Activated naive CD4-positive, alpha-beta T cell treated with anti-CD3 and anti-CD28 coated beads, Interleukin-2, amount 50 U/mL, for 72 hours (primary cell): ENCODE measurements at regions not wholly inside any gene's neighbourhood (a gene's known extent, or its start where the extent isn't known, plus 50 kb on each side); places are given as distances from the start of the nearest gene placed in this dataset.
"Not testable (repeated sequence)": the region's sequence is repeated elsewhere in the genome, so short reads cannot be mapped to it uniquely, and the experiment has no call there.

Source experiments
- ATAC-seq, 2 donors: fragments of 150-1000 bp; cut with Tn5 transposase; 2 replicates each; pipeline ENCODE4 v1.10.0; 2021; ENCODE audit warnings: mild to moderate bottlenecking in 2 of 2, moderate library complexity in 2 of 2
- DNase-seq, 2 donors: peaks; one replicate each; pipeline ENCODE4 v3.0.0; 2021 to 2022; ENCODE audit warnings: low spot score in 2 of 2
- H3K27ac Mint-ChIP-seq, 2 donors: one replicate each; pipeline ENCODE4 v1.8.0; 2022; ENCODE audit warnings: mild to moderate bottlenecking in 2 of 2, mixed read lengths in 2 of 2
- H3K36me3 Mint-ChIP-seq, 2 donors: one replicate each; pipeline ENCODE4 v1.8.0; 2022; ENCODE audit warnings: mixed read lengths in 2 of 2
- H3K9me3 Mint-ChIP-seq, 2 donors: one replicate each; pipeline ENCODE4 v1.8.0; 2022; ENCODE audit warnings: mixed read lengths in 2 of 2

DNA sequence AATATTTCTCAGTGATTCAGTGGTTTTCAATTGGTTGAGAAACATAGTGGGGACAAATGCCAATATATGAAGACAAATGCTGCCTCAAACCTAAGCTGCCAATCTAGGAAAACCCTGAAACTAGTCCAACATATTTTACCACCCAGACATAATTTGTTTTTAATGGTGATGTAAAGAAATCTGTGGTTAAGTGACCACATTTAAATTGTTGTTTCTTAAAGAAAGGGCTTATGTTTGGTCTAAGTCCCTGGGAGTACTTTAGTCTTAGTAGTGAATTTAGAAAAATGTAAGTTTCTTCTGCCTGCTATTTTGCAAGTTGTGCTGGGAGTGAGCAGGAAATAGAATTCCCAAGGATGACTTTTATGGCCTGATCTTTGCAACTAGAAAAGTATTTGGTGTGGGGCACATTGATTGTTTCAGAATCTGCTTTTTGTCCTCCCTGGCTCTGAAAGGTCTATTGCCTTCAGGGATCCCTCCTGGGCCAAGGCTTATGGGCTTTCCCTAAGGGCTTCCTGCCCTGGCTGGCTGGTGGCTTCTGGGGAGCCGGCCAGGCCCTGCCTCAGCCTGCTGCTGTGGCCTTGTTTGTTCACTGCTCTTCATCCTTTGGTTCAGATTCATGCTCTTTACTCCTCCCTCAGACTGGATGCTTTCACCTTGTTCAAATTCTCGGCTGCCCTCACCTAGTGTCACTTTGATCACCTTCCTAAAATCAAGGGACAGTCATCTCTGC lies 169.8 kb upstream of the JADE1 start:
- H3K36me3 Mint-ChIP-seq, result no peaks in the 10 kb centered on the region
- DNase-seq (no peak), ATAC-seq (no peak)
- H3K27ac Mint-ChIP-seq, result no peak overlapping the region
- H3K9me3 Mint-ChIP-seq, result no peaks in the 10 kb centered on the region

DNA sequence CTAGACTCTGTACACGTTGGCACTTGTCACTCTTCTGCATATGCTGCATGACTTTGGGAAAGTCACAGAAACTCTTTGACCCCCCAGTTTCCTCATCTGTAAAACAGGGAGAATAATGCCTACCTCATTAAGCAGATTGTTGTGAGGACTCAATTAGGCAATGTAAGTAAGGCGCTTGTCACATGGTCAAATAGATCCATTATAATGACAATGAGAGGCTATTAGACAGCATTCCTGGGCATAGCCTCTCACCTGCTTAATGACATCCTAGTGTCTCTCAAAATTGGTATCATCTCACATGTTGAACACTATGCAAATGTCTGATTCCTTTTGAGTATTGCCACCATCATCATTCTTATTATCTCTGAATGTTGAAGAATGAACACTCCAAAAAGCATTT lies 172.6 kb upstream of the JADE1 start:
- DNase-seq, result no peak
- H3K27ac Mint-ChIP-seq, result no peak overlapping the region
- H3K36me3 Mint-ChIP-seq, result no peaks in the 10 kb centered on the region
- ATAC-seq, result no peak
- H3K9me3 Mint-ChIP-seq, result no peaks in the 10 kb centered on the region

- no peaks in the 10 kb centered on the region for H3K9me3 Mint-ChIP-seq
- ATAC-seq (no peak), DNase-seq (no peak)
- H3K36me3 Mint-ChIP-seq, result no peaks in the 10 kb centered on the region
- H3K27ac Mint-ChIP-seq, result no peak overlapping the region
Measured at GRCh38 chr4:128635955-128636560, 173.4 kb upstream of the JADE1 start.

- ATAC-seq, result no peak
- H3K27ac Mint-ChIP-seq, result no peak overlapping the region
Measured at GRCh38 chr4:128635141-128635954, 174.2 kb upstream of the JADE1 start.

GRCh38 chr4:128633067-128633466 lies 176.4 kb upstream of the JADE1 start:
- no peak overlapping the region for H3K27ac Mint-ChIP-seq
- ATAC-seq, result no peak
- no peaks in the 10 kb centered on the region for H3K9me3 Mint-ChIP-seq
- H3K36me3 Mint-ChIP-seq, result no peaks in the 10 kb centered on the region
- no peak for DNase-seq

More at GRCh38 chr4:128635141-128635954, 174.2 kb upstream of the JADE1 start:
- DNase-seq, result no peak
- Mint-ChIP-seq H3K36me3 (no peaks in the 10 kb centered on the region), H3K9me3 (no peaks in the 10 kb centered on the region)

GRCh38 chr4:128630871-128631270 lies 178.6 kb upstream of the JADE1 start:
- DNase-seq, result no peak
- Mint-ChIP-seq H3K9me3 (no peaks in the 10 kb centered on the region), H3K27ac (no peak overlapping the region), H3K36me3 (no peaks in the 10 kb centered on the region)
- ATAC-seq, result no peak

DNA sequence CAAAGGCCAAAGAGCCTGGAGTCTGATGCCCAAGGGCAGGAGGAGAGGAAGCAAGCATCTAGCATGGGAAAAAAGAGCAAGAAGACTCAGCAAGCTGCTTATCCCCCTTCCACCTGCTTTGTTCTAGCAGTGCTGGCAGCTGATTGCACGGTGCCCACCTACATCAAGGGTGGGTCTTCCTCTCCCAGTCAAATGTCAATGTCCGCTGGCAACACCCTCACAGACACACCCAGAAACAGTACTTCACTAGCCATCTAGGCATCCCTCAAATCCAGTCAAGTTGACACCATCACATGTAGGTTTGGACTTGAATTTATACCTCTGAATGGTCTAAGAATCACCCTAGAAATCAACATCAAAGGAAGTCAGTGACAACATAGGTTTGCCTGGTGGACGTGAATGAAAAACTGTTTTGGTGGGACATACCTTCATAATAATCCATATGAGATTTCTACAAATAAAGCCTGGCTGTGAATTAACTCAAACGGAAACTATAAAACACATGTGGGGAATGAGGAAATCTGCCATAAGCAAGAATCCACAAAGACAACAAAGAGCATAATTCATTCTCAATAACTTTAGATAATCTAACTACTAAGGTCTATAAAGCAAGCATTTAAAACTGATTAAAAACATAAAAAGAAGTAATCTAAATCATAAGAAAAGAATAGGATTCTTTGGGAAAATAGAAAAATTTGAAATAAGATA lies 185.8 kb upstream of the JADE1 start:
- Mint-ChIP-seq H3K36me3 (peaks cover 0 to 6% of the 10 kb centered on the region in 2 donors), H3K9me3 (peaks cover 0 to 6% of the 10 kb centered on the region in 2 donors), H3K27ac (no peak overlapping the region)
- no peak for DNase-seq
- no peak for ATAC-seq

DNA sequence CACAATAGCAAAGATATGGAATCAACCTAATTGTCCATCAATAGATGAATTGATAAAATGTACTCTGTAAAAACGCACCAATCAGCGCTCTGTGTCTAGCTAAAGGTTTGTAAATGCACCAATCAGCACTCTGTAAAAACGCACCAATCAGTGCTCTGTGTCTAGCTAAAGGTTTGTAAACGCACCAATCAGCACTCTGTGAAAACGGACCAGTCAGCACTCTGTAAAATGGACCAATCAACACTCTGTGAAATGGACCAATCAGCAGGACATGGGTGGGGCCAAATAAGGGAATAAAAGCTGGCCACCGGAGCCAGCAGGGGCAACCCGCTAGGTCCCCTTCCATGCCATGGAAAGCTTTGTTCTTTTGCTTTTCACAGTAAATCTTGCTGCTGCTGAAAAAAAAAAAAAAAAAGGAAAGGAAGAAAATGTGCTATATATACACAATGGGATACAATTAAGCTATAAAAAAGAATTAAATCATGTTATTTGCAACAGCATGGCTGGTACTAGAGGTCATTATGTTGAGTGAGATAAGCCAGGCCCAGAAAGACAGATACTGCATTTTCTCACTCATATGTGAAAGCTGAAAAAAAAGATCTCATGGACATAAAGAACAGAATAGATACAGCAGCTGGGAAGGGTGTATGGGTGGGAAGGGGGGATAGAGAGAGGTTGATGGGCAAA lies 189.1 kb upstream of the JADE1 start:
- not testable (repeated sequence) for ATAC-seq, H3K27ac Mint-ChIP-seq, H3K36me3 Mint-ChIP-seq, DNase-seq, H3K9me3 Mint-ChIP-seq

GRCh38 chr4:128615197-128615596 lies 194.3 kb upstream of the JADE1 start:
- Mint-ChIP-seq H3K9me3 (peaks cover 0 to 5% of the 10 kb centered on the region in 2 donors), H3K36me3 (peaks cover 0 to 6% of the 10 kb centered on the region in 2 donors), H3K27ac (no peak overlapping the region)
- no peak for ATAC-seq
- DNase-seq, result no peak

GRCh38 chr4:128608006-128608405 lies 201.5 kb upstream of the JADE1 start:
- H3K27ac Mint-ChIP-seq, result no peak overlapping the region
- no peak for ATAC-seq
- no peaks in the 10 kb centered on the region for H3K36me3 Mint-ChIP-seq
- H3K9me3 Mint-ChIP-seq, result no peaks in the 10 kb centered on the region
- DNase-seq, result no peak

DNA sequence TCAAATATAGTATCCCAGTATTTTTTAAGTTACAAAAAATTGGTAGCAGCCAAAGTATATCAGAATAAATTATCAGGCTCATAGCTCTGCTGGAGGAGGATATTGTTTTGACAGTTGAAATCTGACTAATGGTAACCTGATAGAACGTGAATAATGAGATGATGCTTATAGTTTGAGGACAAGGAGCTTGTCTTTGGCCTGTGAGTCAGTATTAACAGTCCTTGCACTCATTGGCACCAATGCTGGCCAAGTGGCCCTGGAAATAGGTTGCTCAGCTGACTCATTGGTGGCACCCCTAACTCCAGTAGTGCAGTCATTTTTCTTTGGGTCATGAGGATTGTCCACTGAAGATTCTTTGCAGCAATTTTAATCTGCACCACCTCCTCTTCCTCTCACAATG lies 203.3 kb upstream of the JADE1 start:
- ATAC-seq (no peak), DNase-seq (no peak)
- Mint-ChIP-seq H3K36me3 (no peaks in the 10 kb centered on the region), H3K27ac (no peak overlapping the region), H3K9me3 (no peaks in the 10 kb centered on the region)

- Mint-ChIP-seq H3K27ac (no peak overlapping the region), H3K9me3 (no peaks in the 10 kb centered on the region), H3K36me3 (no peaks in the 10 kb centered on the region)
- no peak for ATAC-seq
- no peak for DNase-seq
Measured at GRCh38 chr4:128604840-128605239, 204.7 kb upstream of the JADE1 start.

DNA sequence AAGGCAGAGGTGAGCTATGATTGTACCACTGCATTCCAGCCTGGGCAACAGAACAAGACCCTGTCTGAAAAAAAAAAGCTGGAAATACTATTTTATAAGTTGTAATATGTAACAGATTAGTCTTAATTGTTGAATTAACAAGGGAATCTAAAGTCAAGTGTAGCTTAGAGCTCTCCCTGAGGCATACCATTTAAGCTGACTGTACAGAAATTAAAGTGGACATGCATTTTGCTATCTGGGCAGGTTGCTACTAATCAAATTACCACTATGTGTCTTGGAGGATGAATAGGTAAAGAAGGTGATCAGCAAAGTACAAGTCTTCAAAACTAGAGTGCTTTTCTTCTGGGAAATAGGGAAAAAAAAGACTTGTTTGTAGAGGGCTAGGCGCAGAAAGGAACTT lies 205.3 kb upstream of the JADE1 start:
- DNase-seq, result no peak
- Mint-ChIP-seq H3K36me3 (no peaks in the 10 kb centered on the region), H3K9me3 (no peaks in the 10 kb centered on the region), H3K27ac (no peak overlapping the region)
- ATAC-seq, result no peak

DNA sequence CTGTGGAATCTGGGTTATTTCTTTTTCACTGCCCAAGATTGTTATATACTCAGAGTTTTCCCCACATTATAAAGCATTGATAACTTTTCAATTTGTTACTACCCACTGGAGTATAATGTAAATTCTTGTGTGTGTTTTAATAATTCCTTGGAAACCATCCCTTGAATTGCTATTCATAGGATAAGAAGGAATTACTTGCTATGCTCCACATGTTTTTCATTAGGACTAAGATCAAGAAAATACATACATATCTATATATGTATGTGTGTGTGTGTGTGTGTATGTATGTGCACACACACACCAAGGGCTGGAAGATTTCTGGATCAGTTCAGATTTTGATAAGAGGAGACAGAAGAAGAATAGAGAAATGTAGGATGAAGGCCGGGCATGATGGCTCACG lies 206.4 kb upstream of the JADE1 start:
- Mint-ChIP-seq H3K36me3 (no peaks in the 10 kb centered on the region), H3K9me3 (no peaks in the 10 kb centered on the region), H3K27ac (no peak overlapping the region)
- ATAC-seq (no peak), DNase-seq (no peak)

DNA sequence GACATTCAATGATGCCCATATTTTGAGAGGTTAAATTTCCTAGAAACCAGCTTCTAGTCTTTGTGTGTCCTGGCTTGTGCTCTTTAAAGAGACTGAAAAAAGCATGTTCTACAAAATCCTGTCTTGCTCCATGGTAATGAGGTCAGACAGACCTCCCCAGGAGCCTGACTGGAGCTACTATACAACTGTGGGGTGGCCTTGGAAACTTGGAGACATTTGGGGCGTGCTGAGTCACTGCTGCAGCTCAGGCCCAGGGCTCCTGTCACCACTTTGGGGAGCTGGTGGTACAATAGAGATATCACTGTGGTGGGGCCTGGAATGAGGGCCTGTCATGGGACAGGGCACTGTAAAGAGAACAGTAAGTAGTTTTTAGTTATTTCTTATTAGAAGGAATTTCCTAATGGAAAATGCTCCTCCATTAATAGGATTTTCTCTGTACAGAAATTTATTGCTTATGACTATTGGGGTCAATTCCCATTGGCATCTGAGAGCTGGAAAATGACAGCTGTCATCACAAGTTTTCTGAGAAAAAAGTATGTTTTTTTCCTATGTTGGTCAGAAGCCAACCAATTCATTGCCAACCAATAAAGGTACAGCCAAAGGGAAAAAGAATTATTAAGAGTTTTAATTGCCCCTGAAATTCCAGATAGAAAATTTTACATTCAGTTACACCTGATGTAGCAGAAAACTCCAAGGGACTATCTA lies 207.4 kb upstream of the JADE1 start:
- Mint-ChIP-seq H3K36me3 (no peaks in the 10 kb centered on the region), H3K27ac (no peak overlapping the region), H3K9me3 (no peaks in the 10 kb centered on the region)
- no peak for DNase-seq
- ATAC-seq, result no peak
